SK-N-SH (cell line): ENCODE measurements at regions not wholly inside any gene's neighbourhood (a gene's known extent, or its start where the extent isn't known, plus 50 kb on each side); places are given as distances from the start of the nearest gene placed in this dataset.

Experiments
- CTCF ChIA-PET: fragments of 300-600, 350-600 bp; formaldehyde crosslinking; extraction: SDS; loops from one replicate; lab custom pipeline; 2021; lab: Yijun Ruan, JAX
- POLR2A ChIA-PET: fragments of 350-600 bp; sonication (Branson Sonifier 250); formaldehyde crosslinking; extraction: SDS; loops from one replicate; lab custom pipeline; 2020; ENCODE audit warnings: antibody characterized with exemption, inconsistent platforms; lab: Yijun Ruan, JAX
- DNase-seq: peaks from one replicate; pipeline ENCODE4 v3.0.0; 2012
- H2AFZ ChIP-seq: fragments of 200-600 bp; sonication (generic); 2 replicates; pipeline ENCODE4 v1.8.1; 2016; ENCODE audit warnings: antibody characterized with exemption, mild to moderate bottlenecking, low read depth
- H3F3A ChIP-seq: fragments of 200-600 bp; sonication (generic); replicated peaks from 2 replicates; pipeline ENCODE3; 2016; ENCODE audit warnings: antibody characterized with exemption, mild to moderate bottlenecking; ENCODE audit not compliant: insufficient read depth
- H3K27ac ChIP-seq, 2 experiments: fragments of 200-500 bp in 1 of 2; fragments of 200-600 bp in 1 of 2; sonication (Bioruptor generic) in 1 of 2; sonication (generic), shearing (Covaris generic) in 1 of 2; 2 replicates each; pipeline versions ENCODE4 v1.5.1 to v1.6.1; 2014 to 2016; ENCODE audit warnings: low read depth in 2 of 2, inconsistent platforms in 1 of 2, low read length in 1 of 2, mild to moderate bottlenecking in 1 of 2, mixed read lengths in 1 of 2
- H3K27me3 ChIP-seq: fragments of 200-600 bp; sonication (generic), shearing (Covaris generic); 2 replicates; pipeline ENCODE4 v1.6.1; 2016; ENCODE audit warnings: mixed run types; ENCODE audit not compliant: insufficient read depth
- H3K36me3 ChIP-seq, 2 experiments: fragments of 200-500 bp in 1 of 2; fragments of 200-600 bp in 1 of 2; sonication (Bioruptor generic) in 1 of 2; sonication (generic) in 1 of 2; replicated peaks in 1 of 2; 2 replicates each; pipeline versions ENCODE3 to v1.5.1; 2014 to 2016; ENCODE audit warnings: low read length in 1 of 2, mild to moderate bottlenecking in 1 of 2; ENCODE audit not compliant: insufficient read depth in 2 of 2, control insufficient read depth in 1 of 2
- H3K4me1 ChIP-seq, 2 experiments: fragments of 200-500 bp in 1 of 2; fragments of 200-600 bp in 1 of 2; sonication (Bioruptor generic) in 1 of 2; sonication (generic), shearing (Covaris generic) in 1 of 2; 2 replicates each; pipeline versions ENCODE4 v1.5.1 to v1.6.1; 2014 to 2016; ENCODE audit warnings: low read depth in 1 of 2, low read length in 1 of 2, mixed run types in 1 of 2; ENCODE audit not compliant: insufficient read depth in 2 of 2, control insufficient read depth in 1 of 2
- H3K4me2 ChIP-seq: fragments of 200-600 bp; sonication (generic), shearing (Covaris generic); 2 replicates; pipeline ENCODE4 v1.6.1; 2017; ENCODE audit warnings: mixed run types
- H3K4me3 ChIP-seq, 2 experiments: fragments of 200-500 bp in 1 of 2; fragments of 200-600 bp in 1 of 2; sonication (Bioruptor generic) in 1 of 2; sonication (generic), shearing (Covaris generic) in 1 of 2; 2 replicates each; pipeline versions ENCODE4 v1.5.1 to v1.8.1; 2014 to 2016; ENCODE audit warnings: low read depth in 2 of 2, inconsistent platforms in 1 of 2, low read length in 1 of 2, mild to moderate bottlenecking in 1 of 2, mixed read lengths in 1 of 2, moderate library complexity in 1 of 2
- H3K79me2 ChIP-seq: fragments of 200-600 bp; sonication (generic); 2 replicates; pipeline ENCODE4 v1.8.1; 2017; ENCODE audit warnings: mild to moderate bottlenecking; ENCODE audit not compliant: insufficient read depth
- H3K9ac ChIP-seq: fragments of 200-600 bp; sonication (generic); 2 replicates; pipeline ENCODE4 v1.6.1; 2017; ENCODE audit warnings: mixed run types
- H3K9me2 ChIP-seq: fragments of 200-600 bp; sonication (generic); 2 replicates; pipeline ENCODE4 v1.6.1; 2017; ENCODE audit warnings: mixed run types
- H3K9me3 ChIP-seq: fragments of 200-600 bp; sonication (generic); 2 replicates; pipeline ENCODE4 v1.6.1; 2017; ENCODE audit warnings: mixed run types, mild to moderate bottlenecking, moderate library complexity
- H4K20me1 ChIP-seq: fragments of 200-600 bp; sonication (generic); 2 replicates; pipeline ENCODE4 v1.6.1; 2017; ENCODE audit warnings: mild to moderate bottlenecking, mixed run types; ENCODE audit not compliant: insufficient read depth
- FOXM1 ChIP-seq: IDR thresholded peaks from 2 replicates; pipeline ENCODE4 v1.4.0; 2012; ENCODE audit warnings: low read depth, mild to moderate bottlenecking
- GABPA ChIP-seq: IDR thresholded peaks from 2 replicates; pipeline ENCODE4 v1.4.0; 2012; ENCODE audit warnings: low read depth, mild to moderate bottlenecking
- JUND ChIP-seq: IDR thresholded peaks from 2 replicates; pipeline ENCODE4 v1.4.0; 2012
- MEF2A ChIP-seq: IDR thresholded peaks from 2 replicates; pipeline ENCODE4 v1.4.0; 2012; ENCODE audit warnings: low read depth, borderline replicate concordance
- NFIC ChIP-seq: IDR thresholded peaks from 2 replicates; pipeline ENCODE4 v1.4.0; 2012; ENCODE audit warnings: borderline replicate concordance
- POLR2AphosphoS5 ChIP-seq: IDR thresholded peaks from 2 replicates; pipeline ENCODE4 v1.6.1; 2012; ENCODE audit warnings: low read depth, low read length
- RFX5 ChIP-seq: IDR thresholded peaks from 2 replicates; pipeline ENCODE4 v1.6.1; 2012; ENCODE audit warnings: mild to moderate bottlenecking, improper control_type of control experiment, low read length
- SIN3A ChIP-seq: IDR thresholded peaks from 2 replicates; pipeline ENCODE4 v1.6.1; 2012; ENCODE audit warnings: low read depth, mild to moderate bottlenecking, low read length, moderate library complexity, borderline replicate concordance
- TAF1 ChIP-seq: IDR thresholded peaks from 2 replicates; pipeline ENCODE4 v1.6.1; 2012; ENCODE audit warnings: low read depth, mild to moderate bottlenecking, low read length, moderate library complexity, borderline replicate concordance
- TCF12 ChIP-seq: IDR thresholded peaks from 2 replicates; pipeline ENCODE4 v1.4.0; 2012
- YY1 ChIP-seq: IDR thresholded peaks from 2 replicates; pipeline ENCODE4 v1.4.0; 2012; ENCODE audit warnings: low read depth, mild to moderate bottlenecking
- WGBS: methylation state at CpG from one replicate; pipeline ENCODE4 v1.1.6; 2017; ENCODE audit warnings: low lambda C conversion rate; 5-methylcytosine and 5-hydroxymethylcytosine counted together
- TF ChIP-seq, protein P1 (sequence below): IDR thresholded peaks from 2 replicates; pipeline ENCODE4 v1.4.0; 2012; ENCODE audit warnings: low read depth
- TF ChIP-seq, protein P2 (sequence below): fragments of 200-600 bp; sonication (generic); IDR thresholded peaks from 2 replicates; pipeline ENCODE4 v1.6.1; 2017; ENCODE audit warnings: antibody characterized with exemption, mild to moderate bottlenecking, moderate library complexity
- TF ChIP-seq, protein P3 (sequence below): IDR thresholded peaks from 2 replicates; pipeline ENCODE4 v1.4.0; 2012; ENCODE audit warnings: low read depth, borderline replicate concordance
- TF ChIP-seq, protein P4 (sequence below): fragments of 150-350 bp; IDR thresholded peaks from 2 replicates; pipeline ENCODE4 v1.6.1; 2016; ENCODE audit warnings: mild to moderate bottlenecking, low read depth, low read length
- TF ChIP-seq, protein P5 (sequence below): IDR thresholded peaks from 2 replicates; pipeline ENCODE4 v1.6.1; 2012; ENCODE audit warnings: mild to moderate bottlenecking, low read depth, low read length, moderate library complexity
- TF ChIP-seq, protein P6 (sequence below): IDR thresholded peaks from 2 replicates; pipeline ENCODE4 v1.4.0; 2012; ENCODE audit warnings: low read depth, borderline replicate concordance
- TF ChIP-seq, protein P7 (sequence below): IDR thresholded peaks from 2 replicates; pipeline ENCODE4; 2012
- TF ChIP-seq, protein P8 (sequence below): fragments of 150-350 bp; IDR thresholded peaks from 2 replicates; pipeline ENCODE4 v1.6.1; 2017; ENCODE audit warnings: antibody characterized with exemption, low read length, low read depth, borderline replicate concordance

DNA sequence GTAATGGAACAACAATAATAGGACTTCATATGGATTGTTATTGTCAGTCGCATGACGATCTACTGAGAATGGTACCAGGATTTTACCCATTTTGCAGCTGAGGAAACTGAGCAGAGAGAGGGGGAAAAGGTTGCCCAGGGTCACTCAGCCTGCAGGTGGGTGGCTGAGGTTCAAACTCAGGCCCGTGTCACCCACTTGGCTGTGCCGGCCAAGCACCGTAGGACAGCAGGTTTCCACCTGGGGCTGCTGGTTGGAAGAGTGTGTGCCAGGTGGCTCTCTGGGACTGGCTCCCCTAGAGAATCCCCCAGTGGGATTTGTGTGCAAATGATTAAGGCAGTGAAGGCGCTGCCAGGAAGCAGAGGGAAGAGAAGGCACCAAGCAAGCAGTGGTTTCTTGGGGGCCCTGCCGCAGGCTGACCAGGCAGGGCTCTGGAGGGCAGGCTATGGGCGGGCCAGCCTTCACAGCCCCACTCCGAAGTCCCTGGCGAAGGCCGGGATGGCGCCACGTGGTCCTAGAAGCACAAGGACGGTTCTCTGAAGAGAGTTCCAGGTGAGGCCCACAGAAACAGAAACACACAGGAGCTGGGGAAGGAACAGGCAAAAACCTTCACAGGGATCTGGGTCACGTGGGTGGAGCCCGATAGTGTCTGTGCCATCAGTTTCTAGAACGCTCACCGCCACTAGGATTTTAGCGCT, 163.5 kb downstream of the IRF8 start:
- no peak overlapping the region for H3K4me3 ChIP-seq
- no peaks in the 10 kb centered on the region for H3K9me2 ChIP-seq
- H3K79me2 ChIP-seq: no peaks in the 10 kb centered on the region
- TF ChIP-seq, protein P1, sequence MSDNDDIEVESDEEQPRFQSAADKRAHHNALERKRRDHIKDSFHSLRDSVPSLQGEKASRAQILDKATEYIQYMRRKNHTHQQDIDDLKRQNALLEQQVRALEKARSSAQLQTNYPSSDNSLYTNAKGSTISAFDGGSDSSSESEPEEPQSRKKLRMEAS: no peak
- TF ChIP-seq, protein P2, sequence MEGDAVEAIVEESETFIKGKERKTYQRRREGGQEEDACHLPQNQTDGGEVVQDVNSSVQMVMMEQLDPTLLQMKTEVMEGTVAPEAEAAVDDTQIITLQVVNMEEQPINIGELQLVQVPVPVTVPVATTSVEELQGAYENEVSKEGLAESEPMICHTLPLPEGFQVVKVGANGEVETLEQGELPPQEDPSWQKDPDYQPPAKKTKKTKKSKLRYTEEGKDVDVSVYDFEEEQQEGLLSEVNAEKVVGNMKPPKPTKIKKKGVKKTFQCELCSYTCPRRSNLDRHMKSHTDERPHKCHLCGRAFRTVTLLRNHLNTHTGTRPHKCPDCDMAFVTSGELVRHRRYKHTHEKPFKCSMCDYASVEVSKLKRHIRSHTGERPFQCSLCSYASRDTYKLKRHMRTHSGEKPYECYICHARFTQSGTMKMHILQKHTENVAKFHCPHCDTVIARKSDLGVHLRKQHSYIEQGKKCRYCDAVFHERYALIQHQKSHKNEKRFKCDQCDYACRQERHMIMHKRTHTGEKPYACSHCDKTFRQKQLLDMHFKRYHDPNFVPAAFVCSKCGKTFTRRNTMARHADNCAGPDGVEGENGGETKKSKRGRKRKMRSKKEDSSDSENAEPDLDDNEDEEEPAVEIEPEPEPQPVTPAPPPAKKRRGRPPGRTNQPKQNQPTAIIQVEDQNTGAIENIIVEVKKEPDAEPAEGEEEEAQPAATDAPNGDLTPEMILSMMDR: no peak
- TF ChIP-seq RFX5 (no peak), TCF12 (no peak), POLR2AphosphoS5 (no peak), TAF1 (no peak), GABPA (no peak), NFIC (no peak), FOXM1 (no peak), JUND (no peak), SIN3A (no peak), YY1 (no peak), MEF2A (no peak)
- TF ChIP-seq, protein P3, sequence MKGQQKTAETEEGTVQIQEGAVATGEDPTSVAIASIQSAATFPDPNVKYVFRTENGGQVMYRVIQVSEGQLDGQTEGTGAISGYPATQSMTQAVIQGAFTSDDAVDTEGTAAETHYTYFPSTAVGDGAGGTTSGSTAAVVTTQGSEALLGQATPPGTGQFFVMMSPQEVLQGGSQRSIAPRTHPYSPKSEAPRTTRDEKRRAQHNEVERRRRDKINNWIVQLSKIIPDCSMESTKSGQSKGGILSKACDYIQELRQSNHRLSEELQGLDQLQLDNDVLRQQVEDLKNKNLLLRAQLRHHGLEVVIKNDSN: no peak
- TF ChIP-seq, protein P4, sequence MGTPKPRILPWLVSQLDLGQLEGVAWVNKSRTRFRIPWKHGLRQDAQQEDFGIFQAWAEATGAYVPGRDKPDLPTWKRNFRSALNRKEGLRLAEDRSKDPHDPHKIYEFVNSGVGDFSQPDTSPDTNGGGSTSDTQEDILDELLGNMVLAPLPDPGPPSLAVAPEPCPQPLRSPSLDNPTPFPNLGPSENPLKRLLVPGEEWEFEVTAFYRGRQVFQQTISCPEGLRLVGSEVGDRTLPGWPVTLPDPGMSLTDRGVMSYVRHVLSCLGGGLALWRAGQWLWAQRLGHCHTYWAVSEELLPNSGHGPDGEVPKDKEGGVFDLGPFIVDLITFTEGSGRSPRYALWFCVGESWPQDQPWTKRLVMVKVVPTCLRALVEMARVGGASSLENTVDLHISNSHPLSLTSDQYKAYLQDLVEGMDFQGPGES: no peak
- TF ChIP-seq, protein P5, sequence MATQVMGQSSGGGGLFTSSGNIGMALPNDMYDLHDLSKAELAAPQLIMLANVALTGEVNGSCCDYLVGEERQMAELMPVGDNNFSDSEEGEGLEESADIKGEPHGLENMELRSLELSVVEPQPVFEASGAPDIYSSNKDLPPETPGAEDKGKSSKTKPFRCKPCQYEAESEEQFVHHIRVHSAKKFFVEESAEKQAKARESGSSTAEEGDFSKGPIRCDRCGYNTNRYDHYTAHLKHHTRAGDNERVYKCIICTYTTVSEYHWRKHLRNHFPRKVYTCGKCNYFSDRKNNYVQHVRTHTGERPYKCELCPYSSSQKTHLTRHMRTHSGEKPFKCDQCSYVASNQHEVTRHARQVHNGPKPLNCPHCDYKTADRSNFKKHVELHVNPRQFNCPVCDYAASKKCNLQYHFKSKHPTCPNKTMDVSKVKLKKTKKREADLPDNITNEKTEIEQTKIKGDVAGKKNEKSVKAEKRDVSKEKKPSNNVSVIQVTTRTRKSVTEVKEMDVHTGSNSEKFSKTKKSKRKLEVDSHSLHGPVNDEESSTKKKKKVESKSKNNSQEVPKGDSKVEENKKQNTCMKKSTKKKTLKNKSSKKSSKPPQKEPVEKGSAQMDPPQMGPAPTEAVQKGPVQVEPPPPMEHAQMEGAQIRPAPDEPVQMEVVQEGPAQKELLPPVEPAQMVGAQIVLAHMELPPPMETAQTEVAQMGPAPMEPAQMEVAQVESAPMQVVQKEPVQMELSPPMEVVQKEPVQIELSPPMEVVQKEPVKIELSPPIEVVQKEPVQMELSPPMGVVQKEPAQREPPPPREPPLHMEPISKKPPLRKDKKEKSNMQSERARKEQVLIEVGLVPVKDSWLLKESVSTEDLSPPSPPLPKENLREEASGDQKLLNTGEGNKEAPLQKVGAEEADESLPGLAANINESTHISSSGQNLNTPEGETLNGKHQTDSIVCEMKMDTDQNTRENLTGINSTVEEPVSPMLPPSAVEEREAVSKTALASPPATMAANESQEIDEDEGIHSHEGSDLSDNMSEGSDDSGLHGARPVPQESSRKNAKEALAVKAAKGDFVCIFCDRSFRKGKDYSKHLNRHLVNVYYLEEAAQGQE: no peak
- TF ChIP-seq, protein P6, sequence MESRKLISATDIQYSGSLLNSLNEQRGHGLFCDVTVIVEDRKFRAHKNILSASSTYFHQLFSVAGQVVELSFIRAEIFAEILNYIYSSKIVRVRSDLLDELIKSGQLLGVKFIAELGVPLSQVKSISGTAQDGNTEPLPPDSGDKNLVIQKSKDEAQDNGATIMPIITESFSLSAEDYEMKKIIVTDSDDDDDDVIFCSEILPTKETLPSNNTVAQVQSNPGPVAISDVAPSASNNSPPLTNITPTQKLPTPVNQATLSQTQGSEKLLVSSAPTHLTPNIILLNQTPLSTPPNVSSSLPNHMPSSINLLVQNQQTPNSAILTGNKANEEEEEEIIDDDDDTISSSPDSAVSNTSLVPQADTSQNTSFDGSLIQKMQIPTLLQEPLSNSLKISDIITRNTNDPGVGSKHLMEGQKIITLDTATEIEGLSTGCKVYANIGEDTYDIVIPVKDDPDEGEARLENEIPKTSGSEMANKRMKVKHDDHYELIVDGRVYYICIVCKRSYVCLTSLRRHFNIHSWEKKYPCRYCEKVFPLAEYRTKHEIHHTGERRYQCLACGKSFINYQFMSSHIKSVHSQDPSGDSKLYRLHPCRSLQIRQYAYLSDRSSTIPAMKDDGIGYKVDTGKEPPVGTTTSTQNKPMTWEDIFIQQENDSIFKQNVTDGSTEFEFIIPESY: no peak
- TF ChIP-seq, protein P7, sequence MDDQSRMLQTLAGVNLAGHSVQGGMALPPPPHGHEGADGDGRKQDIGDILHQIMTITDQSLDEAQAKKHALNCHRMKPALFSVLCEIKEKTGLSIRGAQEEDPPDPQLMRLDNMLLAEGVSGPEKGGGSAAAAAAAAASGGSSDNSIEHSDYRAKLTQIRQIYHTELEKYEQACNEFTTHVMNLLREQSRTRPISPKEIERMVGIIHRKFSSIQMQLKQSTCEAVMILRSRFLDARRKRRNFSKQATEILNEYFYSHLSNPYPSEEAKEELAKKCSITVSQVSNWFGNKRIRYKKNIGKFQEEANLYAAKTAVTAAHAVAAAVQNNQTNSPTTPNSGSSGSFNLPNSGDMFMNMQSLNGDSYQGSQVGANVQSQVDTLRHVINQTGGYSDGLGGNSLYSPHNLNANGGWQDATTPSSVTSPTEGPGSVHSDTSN: no peak
- TF ChIP-seq, protein P8, sequence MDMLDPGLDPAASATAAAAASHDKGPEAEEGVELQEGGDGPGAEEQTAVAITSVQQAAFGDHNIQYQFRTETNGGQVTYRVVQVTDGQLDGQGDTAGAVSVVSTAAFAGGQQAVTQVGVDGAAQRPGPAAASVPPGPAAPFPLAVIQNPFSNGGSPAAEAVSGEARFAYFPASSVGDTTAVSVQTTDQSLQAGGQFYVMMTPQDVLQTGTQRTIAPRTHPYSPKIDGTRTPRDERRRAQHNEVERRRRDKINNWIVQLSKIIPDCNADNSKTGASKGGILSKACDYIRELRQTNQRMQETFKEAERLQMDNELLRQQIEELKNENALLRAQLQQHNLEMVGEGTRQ: no peak
- no peak for DNase-seq
- no peak overlapping the region for H3K9ac ChIP-seq
- 16% methylated on average over 15 of the region's 19 CpGs for WGBS
- CTCF ChIA-PET: no interaction called here
- H3K9me3 ChIP-seq: no peaks in the 10 kb centered on the region
- no peaks in the 10 kb centered on the region for H3K36me3 ChIP-seq
- no peak overlapping the region for H2AFZ ChIP-seq
- H3K4me1 ChIP-seq: no peaks in the 10 kb centered on the region
- H3K27ac ChIP-seq: no peak overlapping the region
- H3K4me2 ChIP-seq: no peak overlapping the region
- H3K27me3 ChIP-seq: peaks cover 68% of the 10 kb centered on the region
- no peaks in the 10 kb centered on the region for H4K20me1 ChIP-seq
- H3F3A ChIP-seq: no peaks in the 10 kb centered on the region
- POLR2A ChIA-PET: no interaction called here
